Fibroblast of lung (primary cell): ENCODE measurements at regions not wholly inside any gene's neighbourhood (a gene's known extent, or its start where the extent isn't known, plus 50 kb on each side); places are given as distances from the start of the nearest gene placed in this dataset.

Source experiments
- CTCF ChIP-seq, 2 donors: IDR thresholded peaks in 1 of 2; conservative IDR thresholded peaks in 1 of 2; 1 replicate in 1 of 2; 2 replicates in 1 of 2; pipeline ENCODE4 v1.5.1; 2011 to 2012; ENCODE audit warnings: low read length in 2 of 2, control low read depth in 1 of 2, inconsistent platforms in 1 of 2, low read depth in 1 of 2, mild to moderate bottlenecking in 1 of 2
- EZH2 ChIP-seq: IDR thresholded peaks from 2 replicates; pipeline ENCODE4 v1.5.1; 2012; ENCODE audit warnings: low read length, control low read depth, mild to moderate bottlenecking; ENCODE audit errors: missing control alignments

- TF ChIP-seq CTCF (conservative IDR thresholded peaks at IDR 0.05 in 1 of 2, IDR thresholded peaks at IDR 0.05 in 1 of 2; ENCODE audit: low read depth in 1 of 2, low read length in 2 of 2) (no peak), EZH2 (no peak)
Observed at GRCh38 chr6:40171343-40171742, 237.1 kb upstream of the MOCS1 start.
